H1 (cell line): ENCODE measurements at regions not wholly inside any gene's neighbourhood (a gene's known extent, or its start where the extent isn't known, plus 50 kb on each side); places are given as distances from the start of the nearest gene placed in this dataset.

ENCODE experiments used
- BRCA1 ChIP-seq: IDR thresholded peaks from 2 replicates; pipeline ENCODE4 v1.6.1; 2012; ENCODE audit warnings: low read depth, low read length, improper control_type of control experiment
- EGR1 ChIP-seq: IDR thresholded peaks from 2 replicates; pipeline ENCODE4 v1.6.1; 2011; ENCODE audit warnings: low read depth, low read length, borderline replicate concordance
- GTF2F1 ChIP-seq: IDR thresholded peaks from 2 replicates; pipeline ENCODE4 v1.6.1; 2012; ENCODE audit warnings: low read depth, low read length, improper control_type of control experiment, borderline replicate concordance
- KDM5A ChIP-seq: fragments of 200-600 bp; IDR thresholded peaks from 2 replicates; pipeline ENCODE4 v1.7.1; 2012; ENCODE audit warnings: mild to moderate bottlenecking, low read length, inconsistent platforms, mixed read lengths
- PHF8 ChIP-seq: fragments of 200-600 bp; sonication (generic); conservative IDR thresholded peaks from 2 replicates; pipeline ENCODE4 v1.7.1; 2012; ENCODE audit warnings: low read depth, mild to moderate bottlenecking, inconsistent platforms, low read length, moderate library complexity
- SIRT6 ChIP-seq: IDR thresholded peaks from one replicate; pipeline ENCODE4 v1.7.1; 2012; ENCODE audit warnings: low read length, inconsistent platforms
- SIX5 ChIP-seq: IDR thresholded peaks from 2 replicates; pipeline ENCODE4 v1.6.1; 2011; ENCODE audit warnings: mild to moderate bottlenecking, low read depth, low read length
- SP1 ChIP-seq: IDR thresholded peaks from 2 replicates; pipeline ENCODE4 v1.6.1; 2011; ENCODE audit warnings: low read depth, low read length
- SUZ12 ChIP-seq: fragments of 200-600 bp; sonication (generic); IDR thresholded peaks from 2 replicates; pipeline ENCODE4 v1.6.1; 2012; ENCODE audit warnings: mild to moderate bottlenecking, inconsistent platforms, low read length, moderate library complexity, mixed read lengths
- TAF7 ChIP-seq: optimal IDR thresholded peaks from 2 replicates; pipeline ENCODE3; 2011; ENCODE audit warnings: low read depth, mild to moderate bottlenecking, inconsistent platforms, low read length, moderate library complexity, borderline replicate concordance
- TCF12 ChIP-seq: IDR thresholded peaks from 2 replicates; pipeline ENCODE4 v1.6.1; 2011; ENCODE audit warnings: low read depth, mild to moderate bottlenecking, low read length
- TF ChIP-seq, protein P1 (sequence below): fragments of 300-600 bp; sonication (generic); IDR thresholded peaks from 2 replicates; pipeline ENCODE4 v1.7.1; 2012; ENCODE audit warnings: low read length, moderate library complexity, mild to moderate bottlenecking, inconsistent platforms; ENCODE audit not compliant: insufficient replicate concordance

DNA sequence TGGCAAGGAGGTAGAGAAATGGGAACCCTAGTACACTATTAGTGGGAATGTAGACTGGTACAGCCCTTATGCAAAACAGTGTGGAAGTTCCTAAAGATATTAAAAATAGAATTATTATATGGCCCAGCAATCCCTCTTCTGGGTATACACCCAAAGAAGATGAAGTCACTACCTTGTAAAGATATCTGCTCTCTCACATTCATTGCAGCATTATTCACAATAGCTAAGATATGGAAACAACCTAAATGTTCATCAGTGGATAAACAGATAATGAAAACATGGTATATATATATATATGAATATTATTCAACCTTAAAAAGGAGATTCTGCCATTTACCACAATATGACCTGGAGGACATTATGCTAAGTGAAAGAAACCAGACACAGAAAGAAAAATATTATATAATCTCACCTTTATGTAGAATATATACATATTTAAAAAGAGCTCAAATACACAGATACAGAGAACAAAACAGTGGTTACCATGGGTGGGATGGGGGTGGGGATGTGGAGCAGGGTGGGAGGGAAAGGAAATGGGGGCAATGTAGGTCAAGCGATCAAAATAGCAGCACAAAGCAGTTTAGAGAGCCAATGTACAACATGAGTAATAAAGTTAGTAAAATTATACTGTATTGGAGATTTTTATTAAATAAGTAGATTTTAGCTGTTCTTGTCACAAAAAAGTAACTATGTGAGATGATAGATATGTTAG is 138.6 kb downstream of the SPRY1 start (continued):
- TF ChIP-seq, protein P1, sequence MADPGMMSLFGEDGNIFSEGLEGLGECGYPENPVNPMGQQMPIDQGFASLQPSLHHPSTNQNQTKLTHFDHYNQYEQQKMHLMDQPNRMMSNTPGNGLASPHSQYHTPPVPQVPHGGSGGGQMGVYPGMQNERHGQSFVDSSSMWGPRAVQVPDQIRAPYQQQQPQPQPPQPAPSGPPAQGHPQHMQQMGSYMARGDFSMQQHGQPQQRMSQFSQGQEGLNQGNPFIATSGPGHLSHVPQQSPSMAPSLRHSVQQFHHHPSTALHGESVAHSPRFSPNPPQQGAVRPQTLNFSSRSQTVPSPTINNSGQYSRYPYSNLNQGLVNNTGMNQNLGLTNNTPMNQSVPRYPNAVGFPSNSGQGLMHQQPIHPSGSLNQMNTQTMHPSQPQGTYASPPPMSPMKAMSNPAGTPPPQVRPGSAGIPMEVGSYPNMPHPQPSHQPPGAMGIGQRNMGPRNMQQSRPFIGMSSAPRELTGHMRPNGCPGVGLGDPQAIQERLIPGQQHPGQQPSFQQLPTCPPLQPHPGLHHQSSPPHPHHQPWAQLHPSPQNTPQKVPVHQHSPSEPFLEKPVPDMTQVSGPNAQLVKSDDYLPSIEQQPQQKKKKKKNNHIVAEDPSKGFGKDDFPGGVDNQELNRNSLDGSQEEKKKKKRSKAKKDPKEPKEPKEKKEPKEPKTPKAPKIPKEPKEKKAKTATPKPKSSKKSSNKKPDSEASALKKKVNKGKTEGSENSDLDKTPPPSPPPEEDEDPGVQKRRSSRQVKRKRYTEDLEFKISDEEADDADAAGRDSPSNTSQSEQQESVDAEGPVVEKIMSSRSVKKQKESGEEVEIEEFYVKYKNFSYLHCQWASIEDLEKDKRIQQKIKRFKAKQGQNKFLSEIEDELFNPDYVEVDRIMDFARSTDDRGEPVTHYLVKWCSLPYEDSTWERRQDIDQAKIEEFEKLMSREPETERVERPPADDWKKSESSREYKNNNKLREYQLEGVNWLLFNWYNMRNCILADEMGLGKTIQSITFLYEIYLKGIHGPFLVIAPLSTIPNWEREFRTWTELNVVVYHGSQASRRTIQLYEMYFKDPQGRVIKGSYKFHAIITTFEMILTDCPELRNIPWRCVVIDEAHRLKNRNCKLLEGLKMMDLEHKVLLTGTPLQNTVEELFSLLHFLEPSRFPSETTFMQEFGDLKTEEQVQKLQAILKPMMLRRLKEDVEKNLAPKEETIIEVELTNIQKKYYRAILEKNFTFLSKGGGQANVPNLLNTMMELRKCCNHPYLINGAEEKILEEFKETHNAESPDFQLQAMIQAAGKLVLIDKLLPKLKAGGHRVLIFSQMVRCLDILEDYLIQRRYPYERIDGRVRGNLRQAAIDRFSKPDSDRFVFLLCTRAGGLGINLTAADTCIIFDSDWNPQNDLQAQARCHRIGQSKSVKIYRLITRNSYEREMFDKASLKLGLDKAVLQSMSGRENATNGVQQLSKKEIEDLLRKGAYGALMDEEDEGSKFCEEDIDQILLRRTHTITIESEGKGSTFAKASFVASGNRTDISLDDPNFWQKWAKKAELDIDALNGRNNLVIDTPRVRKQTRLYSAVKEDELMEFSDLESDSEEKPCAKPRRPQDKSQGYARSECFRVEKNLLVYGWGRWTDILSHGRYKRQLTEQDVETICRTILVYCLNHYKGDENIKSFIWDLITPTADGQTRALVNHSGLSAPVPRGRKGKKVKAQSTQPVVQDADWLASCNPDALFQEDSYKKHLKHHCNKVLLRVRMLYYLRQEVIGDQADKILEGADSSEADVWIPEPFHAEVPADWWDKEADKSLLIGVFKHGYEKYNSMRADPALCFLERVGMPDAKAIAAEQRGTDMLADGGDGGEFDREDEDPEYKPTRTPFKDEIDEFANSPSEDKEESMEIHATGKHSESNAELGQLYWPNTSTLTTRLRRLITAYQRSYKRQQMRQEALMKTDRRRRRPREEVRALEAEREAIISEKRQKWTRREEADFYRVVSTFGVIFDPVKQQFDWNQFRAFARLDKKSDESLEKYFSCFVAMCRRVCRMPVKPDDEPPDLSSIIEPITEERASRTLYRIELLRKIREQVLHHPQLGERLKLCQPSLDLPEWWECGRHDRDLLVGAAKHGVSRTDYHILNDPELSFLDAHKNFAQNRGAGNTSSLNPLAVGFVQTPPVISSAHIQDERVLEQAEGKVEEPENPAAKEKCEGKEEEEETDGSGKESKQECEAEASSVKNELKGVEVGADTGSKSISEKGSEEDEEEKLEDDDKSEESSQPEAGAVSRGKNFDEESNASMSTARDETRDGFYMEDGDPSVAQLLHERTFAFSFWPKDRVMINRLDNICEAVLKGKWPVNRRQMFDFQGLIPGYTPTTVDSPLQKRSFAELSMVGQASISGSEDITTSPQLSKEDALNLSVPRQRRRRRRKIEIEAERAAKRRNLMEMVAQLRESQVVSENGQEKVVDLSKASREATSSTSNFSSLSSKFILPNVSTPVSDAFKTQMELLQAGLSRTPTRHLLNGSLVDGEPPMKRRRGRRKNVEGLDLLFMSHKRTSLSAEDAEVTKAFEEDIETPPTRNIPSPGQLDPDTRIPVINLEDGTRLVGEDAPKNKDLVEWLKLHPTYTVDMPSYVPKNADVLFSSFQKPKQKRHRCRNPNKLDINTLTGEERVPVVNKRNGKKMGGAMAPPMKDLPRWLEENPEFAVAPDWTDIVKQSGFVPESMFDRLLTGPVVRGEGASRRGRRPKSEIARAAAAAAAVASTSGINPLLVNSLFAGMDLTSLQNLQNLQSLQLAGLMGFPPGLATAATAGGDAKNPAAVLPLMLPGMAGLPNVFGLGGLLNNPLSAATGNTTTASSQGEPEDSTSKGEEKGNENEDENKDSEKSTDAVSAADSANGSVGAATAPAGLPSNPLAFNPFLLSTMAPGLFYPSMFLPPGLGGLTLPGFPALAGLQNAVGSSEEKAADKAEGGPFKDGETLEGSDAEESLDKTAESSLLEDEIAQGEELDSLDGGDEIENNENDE, result no peak
- TF ChIP-seq EGR1 (no peak), TCF12 (no peak), BRCA1 (no peak), SP1 (no peak), SIRT6 (no peak), KDM5A (no peak), GTF2F1 (no peak), PHF8 (no peak), SUZ12 (no peak), SIX5 (no peak), TAF7 (no peak)
